GM19463 (cell line): ENCODE measurements at regions not wholly inside any gene's neighbourhood (a gene's known extent, or its start where the extent isn't known, plus 50 kb on each side); places are given as distances from the start of the nearest gene placed in this dataset.
"Not testable (repeated sequence)": the region's sequence is repeated elsewhere in the genome, so short reads cannot be mapped to it uniquely, and the experiment has no call there.

ENCODE experiments used
- ATAC-seq: cut with Tn5 transposase; IDR thresholded peaks from one replicate; pipeline ENCODE4 v1.9.1; 2021; ENCODE audit warnings: mild to moderate bottlenecking, moderate library complexity; ENCODE audit not compliant: unreplicated experiment

DNA sequence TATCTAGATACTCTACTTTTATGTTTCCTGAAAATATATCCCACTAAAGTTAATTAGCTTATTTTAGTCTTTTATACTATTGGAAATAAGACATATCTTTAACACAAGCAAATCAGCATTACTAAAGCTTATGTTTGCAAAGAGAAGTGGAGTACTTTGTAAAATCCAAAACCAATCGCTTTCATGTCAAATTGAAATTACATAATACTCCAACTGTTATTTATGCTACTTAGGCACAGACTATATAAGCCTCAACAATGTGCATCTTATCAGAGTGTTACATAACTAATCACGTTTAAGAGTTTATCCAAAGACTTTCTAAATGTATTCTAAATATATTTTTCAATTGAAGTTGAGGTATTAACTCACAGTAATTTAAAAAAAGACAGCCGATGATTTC lies 200.0 kb downstream of the PCDH20 start:
- no peak for ATAC-seq

DNA sequence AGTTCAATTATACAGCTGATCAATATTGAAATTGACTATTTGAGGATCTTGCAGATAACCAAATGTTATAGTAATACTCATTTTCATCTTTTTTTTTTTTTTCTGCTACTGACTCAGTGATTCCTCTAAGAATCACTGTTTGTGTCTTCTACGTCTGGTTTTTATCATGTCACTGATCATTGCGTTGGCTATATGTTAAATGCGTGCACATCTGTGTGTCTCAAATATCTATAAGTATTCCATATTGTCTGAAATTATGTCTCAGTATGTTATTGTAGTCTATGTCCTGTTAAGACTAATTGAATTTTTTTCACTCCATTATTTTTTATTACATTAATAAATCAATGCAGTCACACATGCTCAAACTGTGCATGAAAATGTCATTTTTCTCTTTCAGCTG lies 200.5 kb downstream of the PCDH20 start:
- no peak for ATAC-seq

DNA sequence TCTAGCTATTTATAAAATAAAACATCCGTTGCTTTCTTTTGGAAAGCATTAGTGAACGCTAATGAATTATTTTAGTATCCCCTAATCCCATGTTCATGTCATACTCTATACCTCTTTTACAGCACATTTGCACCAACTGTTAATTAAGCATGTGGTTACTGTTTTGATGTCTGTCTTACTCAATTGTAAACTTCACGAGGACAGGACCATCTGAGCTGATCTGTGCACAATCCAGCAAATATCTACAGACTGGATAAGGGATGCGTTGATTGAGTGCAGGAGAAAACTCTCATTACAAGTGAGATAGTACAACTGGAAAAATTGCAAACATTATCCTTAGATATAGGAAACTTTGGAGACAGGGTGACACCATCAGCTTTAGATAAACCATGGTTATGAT lies 201.1 kb downstream of the PCDH20 start:
- ATAC-seq: no peak

DNA sequence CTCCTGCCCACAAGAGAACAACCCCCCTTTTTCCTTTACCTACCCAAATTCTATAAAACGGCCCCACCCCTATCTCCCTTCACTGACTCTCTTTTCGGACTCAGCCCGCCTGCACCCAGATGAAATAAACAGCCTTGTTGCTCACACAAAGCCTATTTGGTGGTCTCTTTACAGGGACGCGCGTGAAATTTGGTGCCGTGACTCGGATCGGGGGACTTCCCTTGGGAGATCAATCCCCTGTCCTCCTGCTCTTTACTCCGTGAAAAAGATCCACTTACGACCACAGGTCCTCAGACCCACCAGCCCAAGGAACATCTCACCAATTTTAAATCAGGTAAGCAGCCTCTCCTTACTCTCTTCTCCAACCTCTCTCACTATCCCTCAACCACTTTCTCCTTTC lies 209.8 kb downstream of the PCDH20 start:
- not testable (repeated sequence) for ATAC-seq

DNA sequence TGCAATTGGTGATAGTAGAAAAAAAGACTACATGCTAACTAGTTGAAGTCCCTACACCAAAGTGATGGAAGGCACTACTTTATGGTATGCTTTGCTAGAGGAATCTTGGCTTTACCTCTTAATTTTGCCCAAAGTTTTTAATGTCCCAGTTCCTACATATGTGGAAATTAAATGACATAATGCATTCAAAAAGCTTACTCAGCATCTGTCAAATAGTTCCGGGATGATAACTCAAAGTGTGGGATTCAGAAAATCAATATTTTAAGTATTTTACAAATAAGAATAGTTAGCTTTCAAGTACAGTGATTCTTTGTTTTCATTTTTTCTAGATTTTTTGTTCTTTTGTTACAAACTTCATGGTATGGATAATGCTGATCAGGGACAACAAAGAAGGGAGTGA lies 211.6 kb downstream of the PCDH20 start:
- no peak for ATAC-seq

DNA sequence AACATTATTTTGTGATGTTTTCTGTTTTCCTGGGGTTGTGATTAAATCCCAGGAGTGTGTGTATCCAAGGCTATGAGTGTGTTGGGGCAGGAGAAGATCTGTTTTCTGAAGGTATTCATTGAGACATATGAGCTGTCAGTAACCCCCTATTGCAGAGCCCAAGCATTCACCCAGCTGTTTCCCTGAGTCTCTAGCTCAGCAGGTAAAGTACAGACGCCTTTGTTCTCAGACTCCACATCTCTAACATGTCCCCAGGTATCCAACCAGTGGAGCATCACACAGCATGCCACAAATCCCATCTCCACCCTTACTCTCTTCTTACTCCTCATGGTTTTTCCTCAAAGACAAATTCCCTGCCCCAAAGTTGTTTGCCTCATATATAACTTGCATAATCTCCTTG lies 213.6 kb downstream of the PCDH20 start:
- ATAC-seq: no peak

DNA sequence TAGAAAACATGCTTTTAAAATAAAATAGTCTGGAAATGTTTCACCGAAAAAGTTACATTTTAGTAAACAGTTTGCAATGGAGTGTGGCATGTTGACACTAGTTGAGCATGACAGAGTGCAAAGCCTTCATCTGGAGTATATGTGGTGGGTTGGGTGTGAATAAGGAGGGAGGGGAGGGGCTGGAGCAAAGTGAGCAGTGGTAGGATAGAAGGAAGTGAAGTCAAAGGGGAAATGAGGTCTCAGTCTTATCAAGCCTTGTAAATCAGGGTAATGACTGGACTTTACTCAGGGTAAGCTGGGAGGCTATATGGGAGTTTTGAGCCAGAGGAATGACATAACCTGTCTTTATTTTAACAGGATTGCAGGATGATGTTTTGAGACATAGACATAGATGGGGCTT lies 222.8 kb downstream of the PCDH20 start:
- no peak for ATAC-seq

DNA sequence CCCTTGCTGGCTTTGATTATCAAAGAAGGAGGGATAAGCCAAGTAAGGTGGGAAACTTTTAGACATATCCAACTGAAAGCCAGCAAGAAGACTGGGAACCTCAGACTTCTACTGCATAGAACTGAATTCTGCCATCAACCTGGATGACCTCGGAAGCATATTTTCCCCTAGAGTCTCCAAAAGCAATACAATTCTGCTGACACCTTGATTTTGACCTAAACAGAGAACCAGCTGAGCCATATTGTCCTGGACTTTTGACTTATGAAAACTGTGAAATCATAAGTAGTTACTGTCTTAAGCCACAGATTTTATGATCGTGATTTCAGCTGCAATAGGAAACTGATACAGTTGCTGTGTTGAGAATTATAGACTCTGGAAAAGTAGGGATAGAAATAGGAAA lies 227.6 kb downstream of the PCDH20 start:
- no peak for ATAC-seq

DNA sequence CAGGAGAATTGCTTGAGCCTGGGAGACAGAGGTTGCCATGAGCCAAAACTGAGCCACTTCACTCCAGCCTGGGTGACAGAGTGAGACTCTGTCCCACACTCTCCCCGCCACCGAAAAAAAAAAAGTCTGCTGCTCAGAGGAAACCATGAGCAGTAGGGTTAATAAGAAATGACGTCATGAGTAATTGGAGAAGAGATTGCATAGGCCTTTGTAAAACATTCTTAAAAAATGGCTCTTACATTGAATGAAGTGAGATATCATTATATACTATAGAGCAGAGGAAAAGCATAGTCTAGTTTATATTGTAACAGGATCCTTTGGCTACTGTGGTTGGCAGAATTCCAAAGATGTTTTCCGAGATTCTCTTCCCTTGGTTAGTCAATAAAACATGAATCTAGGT lies 228.2 kb downstream of the PCDH20 start:
- ATAC-seq: no peak

DNA sequence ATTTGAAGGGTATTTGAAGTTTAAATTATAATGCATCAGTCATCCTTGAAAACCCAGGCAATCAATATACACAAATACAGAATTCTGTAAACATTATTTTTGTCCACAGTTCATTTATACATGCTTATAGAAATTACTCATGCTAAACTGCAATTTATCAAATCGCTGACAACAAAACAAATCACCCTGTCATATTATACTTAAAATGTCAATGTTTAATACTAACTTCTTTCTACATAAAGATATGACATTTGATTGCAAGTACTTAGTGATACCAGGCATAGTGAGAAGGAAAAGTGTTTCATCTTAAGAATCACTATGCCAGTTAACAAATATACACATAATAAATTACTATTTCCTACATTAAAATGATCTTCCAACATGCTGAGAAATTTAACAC lies 232.0 kb downstream of the PCDH20 start:
- no peak for ATAC-seq

DNA sequence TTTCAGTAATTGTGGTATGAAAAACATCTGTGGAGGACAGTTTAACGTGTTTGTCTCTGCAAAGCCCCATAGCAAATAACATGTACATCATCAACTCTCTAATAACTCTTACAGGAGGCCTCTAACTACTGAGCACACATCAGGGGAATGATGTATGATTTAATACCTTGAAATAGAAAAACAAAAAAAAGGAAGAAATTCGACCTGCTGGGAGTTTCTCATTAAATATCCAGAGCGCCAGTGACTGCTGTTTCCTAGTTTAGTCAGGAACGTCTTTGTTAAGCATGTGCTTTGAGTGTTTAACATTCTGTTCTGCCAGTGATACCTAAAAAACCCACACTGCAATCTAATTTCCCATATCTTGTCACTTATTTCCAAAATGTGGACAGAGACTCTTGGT lies 235.4 kb downstream of the PCDH20 start:
- ATAC-seq: no peak

DNA sequence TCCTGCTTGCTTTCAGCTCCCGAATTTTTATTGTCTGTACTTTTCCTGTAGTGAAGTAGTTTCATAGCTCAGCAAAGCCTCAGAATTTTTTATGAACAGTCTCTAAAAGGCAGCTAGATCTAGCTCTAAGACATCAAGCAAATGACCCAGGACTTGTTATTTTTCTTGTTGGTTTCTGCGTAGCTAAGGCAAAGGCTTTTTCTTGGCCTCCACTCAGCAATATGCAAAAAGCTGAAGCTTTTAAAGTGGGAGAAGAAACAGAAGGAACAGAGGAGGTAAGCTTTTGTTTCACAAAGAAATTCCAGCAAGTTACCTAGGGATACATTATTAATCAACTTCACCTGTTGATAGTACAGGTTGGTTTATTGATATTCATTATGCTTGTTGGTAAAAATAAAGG lies 235.9 kb downstream of the PCDH20 start:
- ATAC-seq: no peak

DNA sequence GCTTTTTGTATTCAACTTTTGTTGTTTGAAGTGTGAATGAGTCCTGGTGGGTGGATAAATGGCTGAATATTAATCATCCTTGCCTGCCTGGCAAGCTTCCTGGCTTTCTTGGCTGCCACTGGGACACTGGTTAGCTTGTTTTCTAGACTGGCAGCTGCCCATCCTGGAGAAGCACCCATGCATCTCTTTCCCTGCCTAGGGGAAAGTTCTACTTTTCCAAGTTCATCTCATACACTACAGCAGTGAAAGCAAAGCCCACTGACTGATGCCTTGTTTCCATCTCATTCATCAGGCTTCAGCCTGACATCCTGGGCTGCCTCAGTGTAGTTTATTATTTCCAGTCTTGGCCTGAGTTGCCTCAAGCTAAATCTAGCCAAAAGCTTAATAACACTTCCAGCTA lies 244.8 kb downstream of the PCDH20 start:
- ATAC-seq: no peak

DNA sequence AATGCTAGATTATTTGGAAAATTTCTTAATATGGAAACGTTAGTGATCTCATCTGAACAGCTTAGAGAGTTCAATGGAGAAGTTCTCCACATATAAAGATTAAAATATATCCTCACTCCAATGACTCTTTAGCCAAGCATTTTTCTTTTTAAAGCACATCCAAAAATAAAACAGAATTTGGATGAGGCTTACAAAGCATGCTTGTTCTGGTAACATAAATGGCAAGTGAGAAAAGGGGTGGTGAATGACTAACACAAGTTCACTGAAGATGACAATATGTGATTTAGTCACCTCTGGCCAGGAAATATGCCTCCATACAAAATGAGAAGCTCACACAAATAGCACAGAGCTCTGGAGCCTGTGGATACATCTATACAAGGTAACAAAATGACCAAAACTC lies 253.0 kb downstream of the PCDH20 start:
- no peak for ATAC-seq

DNA sequence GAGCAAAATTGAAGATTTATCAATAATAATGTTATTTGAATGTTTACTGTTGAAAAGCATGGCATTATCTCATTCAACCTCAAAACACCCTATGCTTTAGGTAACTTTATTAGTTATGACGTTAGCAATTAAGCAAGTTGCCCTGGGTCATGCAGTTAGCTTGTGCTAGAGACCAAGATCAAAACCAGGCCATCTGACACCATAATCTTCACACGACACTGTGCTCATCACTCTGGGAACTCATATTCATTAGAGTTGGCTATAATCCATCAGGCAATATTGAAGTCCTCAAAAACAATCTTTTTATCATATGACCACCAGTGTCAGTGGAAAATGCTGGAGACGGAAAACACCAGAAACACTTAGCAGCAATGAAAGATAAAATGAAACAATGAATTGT lies 253.5 kb downstream of the PCDH20 start:
- ATAC-seq: no peak

DNA sequence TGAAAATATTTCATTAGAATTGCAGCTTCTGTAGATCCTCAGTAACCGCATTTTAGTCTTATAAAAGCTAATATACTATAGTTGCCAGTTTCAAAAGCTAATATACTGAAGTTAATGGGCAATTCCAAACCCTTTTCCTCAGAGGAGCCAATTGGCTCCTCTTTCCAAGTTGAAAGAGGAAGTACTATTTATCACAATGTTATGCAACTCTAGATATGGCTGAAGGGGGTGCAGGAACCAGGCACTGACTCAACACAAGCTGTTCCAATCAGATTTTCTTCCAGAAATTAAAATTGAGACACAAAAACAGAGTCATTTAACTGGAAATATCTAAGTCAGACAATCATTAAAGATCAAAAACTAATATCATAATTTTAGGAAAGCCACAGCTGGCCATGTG lies 258.9 kb downstream of the PCDH20 start:
- no peak for ATAC-seq

DNA sequence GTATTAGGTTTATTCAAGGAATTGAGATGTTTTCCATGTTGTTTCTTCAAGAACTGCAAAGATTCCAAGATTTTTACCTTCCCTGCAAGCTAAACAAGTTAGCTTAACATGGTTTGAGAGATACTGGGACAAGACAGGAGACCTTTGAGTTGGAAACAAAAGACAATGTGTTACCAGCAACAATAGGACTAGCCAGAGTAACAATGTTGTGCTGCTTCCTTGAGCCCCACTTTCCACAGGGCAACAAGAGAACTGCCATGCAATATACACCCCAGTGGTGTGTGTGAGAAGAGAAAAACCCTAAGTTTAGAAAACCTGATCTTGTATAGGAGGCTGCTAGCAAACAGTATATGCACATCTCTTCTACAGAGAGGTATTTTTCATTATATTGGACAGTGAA lies 264.6 kb downstream of the PCDH20 start:
- ATAC-seq: no peak

DNA sequence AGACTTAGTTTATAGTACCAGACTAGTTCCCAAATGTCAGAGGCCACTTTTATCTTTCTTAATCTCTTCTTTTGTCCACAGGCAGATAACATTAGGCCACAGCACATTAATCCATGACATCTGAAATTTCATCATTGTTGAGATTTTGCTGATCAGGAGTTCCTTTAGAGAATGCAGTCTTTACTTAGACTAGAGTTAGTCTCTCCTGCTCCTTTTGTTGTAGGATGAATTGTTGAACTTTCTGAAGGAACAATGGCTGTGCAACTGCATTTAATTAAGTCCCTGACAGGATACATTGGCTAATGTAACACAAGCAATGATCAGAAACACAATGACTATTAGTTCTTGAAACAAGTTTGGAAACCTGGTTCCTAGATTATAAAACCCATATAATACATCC lies 266.3 kb downstream of the PCDH20 start:
- ATAC-seq: no peak

DNA sequence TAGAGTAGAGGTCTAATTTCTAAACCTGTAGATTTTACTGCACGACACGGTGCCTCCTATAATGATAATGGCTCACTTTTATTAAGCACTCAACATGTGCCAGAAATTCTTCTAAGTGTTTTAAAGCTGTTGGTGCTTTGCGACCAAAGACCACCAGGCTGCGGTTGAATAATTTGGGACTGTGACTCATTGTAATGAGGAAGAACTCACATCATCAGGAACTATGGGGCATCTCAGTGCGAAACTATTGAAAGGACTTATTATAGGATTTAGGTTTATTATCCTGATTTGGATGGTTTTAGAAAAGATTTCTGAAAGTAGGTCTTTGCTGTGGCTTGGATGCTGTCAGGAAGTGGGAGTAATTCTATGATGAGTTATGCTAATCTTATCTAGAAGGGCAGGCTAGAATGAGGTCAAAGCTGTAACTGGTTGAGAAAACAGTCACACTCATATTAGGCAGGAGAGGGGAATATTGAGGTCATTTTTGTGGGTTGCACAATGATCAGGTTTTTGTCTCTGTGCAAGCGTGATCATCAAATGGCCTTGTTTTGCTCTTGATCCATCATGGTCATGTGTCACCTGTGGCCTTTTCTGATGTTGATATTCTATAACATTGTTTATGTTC lies 266.8 kb downstream of the PCDH20 start:
- no peak for ATAC-seq

DNA sequence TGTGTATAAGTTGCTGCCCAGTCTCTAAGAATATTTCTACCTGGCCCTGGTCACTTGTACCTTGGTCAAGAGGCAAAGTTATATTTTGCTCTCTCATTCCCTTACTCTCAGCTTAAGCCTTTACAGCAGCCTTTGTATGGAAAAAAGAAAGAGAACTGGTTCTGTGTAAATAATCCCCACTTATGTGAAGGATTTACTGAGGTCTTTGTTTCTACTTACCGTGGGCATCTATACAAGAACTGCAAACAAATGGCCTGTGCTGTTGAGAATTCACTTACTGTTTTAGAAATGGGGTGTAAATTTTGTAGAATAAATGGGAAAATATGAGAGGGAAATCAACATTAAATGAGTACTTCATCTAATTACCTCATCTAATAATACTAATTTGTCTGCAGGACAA lies 267.4 kb downstream of the PCDH20 start:
- ATAC-seq: no peak

DNA sequence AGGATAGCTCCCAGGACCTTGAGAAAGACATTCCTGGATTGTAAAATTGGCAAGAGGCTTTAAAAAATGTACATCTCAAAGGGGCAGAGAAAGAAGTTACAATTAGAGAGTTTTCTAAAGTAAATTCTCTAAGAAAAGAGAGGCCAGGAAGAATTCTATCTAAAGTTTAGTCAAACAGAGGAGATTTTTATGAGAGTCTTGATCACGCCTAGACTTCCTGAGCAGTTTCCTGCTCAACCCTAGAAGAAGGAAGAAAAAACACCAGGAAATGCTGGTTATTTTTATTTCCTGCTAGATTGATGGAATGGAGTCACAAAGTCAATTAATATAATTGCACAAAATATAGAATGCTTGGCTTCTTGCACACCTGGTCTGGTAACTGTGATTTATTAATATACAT lies 269.1 kb downstream of the PCDH20 start:
- ATAC-seq: no peak

DNA sequence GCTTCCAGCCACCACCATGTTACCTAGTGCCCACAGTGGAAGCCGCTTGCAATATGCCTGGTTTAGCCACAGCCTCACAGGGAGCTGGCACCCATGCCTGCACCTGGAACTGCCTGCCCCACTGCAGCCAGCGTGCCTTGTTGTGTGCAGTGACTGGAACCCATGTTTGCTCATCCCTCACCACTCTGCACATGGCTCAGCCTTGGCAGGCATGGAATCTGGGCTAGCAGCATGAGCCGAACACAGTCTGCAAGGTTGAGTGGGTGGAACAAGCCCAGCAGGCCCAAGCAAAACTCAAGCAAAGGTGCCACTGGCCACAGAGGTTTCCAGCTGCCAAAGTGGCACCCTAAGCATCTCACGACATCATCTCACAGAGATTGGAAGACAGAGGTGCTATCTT lies 269.5 kb downstream of the PCDH20 start:
- no peak for ATAC-seq

DNA sequence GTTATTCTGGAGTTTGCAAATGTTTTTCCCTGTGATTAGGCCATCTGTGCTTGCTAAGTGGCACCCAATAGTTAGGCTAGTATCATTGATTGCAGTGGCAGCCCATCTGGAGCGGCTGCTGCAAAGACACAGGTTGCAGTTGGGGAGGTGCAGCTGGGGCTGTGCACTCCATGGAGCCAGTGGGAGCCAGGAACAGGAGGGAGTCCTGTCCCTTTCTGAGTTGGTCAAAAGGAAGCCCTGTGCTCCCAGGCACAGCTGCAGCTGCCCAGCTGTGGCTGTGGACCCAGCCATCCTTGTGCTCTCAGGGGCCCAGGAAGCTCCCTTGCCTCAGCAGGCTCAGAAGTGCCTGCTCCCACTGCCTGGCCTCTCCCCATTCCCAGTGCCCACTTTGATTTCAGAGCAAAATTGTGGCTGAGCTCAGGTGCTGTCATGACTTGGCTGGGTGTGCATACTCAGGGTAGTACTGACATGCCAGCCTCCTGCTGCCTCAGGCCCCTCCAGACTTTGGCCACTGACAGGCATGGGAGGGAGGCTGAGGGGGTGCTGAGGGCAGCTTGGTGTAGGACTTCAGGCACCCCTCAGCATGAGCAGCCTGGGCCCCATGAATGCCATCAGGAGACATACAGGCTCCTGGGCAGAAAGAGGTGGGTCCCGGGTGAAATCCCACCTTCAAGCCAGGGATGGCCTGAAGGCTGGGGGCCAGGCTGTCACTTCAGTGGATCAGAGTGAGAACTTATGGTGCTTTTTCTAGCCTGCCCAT lies 270.6 kb downstream of the PCDH20 start:
- ATAC-seq: no peak
